ENCODE measurements at regions not wholly inside any gene's neighbourhood (a gene's known extent, or its start where the extent isn't known, plus 50 kb on each side); places are given as distances from the start of the nearest gene placed in this dataset.
"Not testable (repeated sequence)": the region's sequence is repeated elsewhere in the genome, so short reads cannot be mapped to it uniquely, and the experiment has no call there.

DNA sequence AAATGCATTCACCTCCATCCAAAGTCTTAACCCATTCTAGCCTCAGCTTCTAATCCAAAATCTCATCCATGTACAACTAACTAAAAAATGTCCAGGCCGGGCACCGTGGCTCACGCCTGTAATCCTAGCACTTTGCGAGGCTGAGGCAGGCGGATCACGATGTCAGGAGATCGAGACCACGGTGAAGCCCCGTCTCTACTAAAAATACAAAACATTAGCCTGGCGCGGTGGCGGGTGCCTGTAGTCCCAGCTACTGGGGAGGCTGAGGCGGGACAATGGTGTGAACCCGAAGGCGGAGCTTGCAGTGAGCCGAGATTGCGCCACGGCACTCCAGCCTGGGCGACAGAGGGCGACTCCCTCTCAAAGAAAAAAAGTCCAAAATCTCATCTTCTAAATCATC, 523.0 kb downstream of the DIPK2A start:
- TF ChIP-seq, protein P1, sequence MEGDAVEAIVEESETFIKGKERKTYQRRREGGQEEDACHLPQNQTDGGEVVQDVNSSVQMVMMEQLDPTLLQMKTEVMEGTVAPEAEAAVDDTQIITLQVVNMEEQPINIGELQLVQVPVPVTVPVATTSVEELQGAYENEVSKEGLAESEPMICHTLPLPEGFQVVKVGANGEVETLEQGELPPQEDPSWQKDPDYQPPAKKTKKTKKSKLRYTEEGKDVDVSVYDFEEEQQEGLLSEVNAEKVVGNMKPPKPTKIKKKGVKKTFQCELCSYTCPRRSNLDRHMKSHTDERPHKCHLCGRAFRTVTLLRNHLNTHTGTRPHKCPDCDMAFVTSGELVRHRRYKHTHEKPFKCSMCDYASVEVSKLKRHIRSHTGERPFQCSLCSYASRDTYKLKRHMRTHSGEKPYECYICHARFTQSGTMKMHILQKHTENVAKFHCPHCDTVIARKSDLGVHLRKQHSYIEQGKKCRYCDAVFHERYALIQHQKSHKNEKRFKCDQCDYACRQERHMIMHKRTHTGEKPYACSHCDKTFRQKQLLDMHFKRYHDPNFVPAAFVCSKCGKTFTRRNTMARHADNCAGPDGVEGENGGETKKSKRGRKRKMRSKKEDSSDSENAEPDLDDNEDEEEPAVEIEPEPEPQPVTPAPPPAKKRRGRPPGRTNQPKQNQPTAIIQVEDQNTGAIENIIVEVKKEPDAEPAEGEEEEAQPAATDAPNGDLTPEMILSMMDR (IDR thresholded peaks at IDR 0.05) = not testable (repeated sequence)
- not testable (repeated sequence) for TF ChIP-seq POLR2AphosphoS5, POLR2A (IDR thresholded peaks at IDR 0.05)
